ENCODE measurements at regions not wholly inside any gene's neighbourhood (a gene's known extent, or its start where the extent isn't known, plus 50 kb on each side); places are given as distances from the start of the nearest gene placed in this dataset.

GRCh38 chr16:9199751-9200150, 108.3 kb downstream of the HAPSTR1 start:
- no peak for DNase-seq
- peaks cover 0 to 19% (median 5%) of the 10 kb centered on the region in 5 donors for H3K4me1 ChIP-seq (ENCODE audit: control insufficient read depth in 5 of 5, insufficient read depth in 5 of 5, low read length in 5 of 5)
- no peak for ATAC-seq (ENCODE audit: insufficient read depth, low FRiP score)
- H3K9ac ChIP-seq (ENCODE audit: insufficient read depth in 1 of 2, low read length in 2 of 2) = no peak overlapping the region
- no peaks in the 10 kb centered on the region for H3K36me3 ChIP-seq (ENCODE audit: control insufficient read depth in 4 of 4, insufficient read depth in 4 of 4, low read length in 4 of 4)
- H3K27ac ChIP-seq (ENCODE audit: low read depth in 1 of 2, low read length in 1 of 2) = no peak overlapping the region
- no peak overlapping the region for H3K4me3 ChIP-seq
- peaks cover 0 to 2% (median 0%) of the 10 kb centered on the region in 4 donors for H3K9me3 ChIP-seq (ENCODE audit: control insufficient read depth in 4 of 4, insufficient read depth in 3 of 4, low read length in 3 of 4)
- WGBS, 2 donors = 67 to 69% methylated on average over 2 of the region's 2 CpGs
- no peak for TF ChIP-seq CTCF (IDR thresholded peaks at IDR 0.05; ENCODE audit: control extremely low read depth, extremely low read depth)
- H3K27me3 ChIP-seq (ENCODE audit: control insufficient read depth in 3 of 3, insufficient read depth in 3 of 3, low read length in 2 of 3) = no peaks in the 10 kb centered on the region

- WGBS, 2 donors = 51 to 85% methylated on average over 10 of the region's 10 CpGs
- no peak for ATAC-seq (ENCODE audit: insufficient read depth, low FRiP score)
Measured at GRCh38 chr16:9203956-9204355, 112.5 kb downstream of the HAPSTR1 start.

GRCh38 chr16:9205661-9206060, 114.2 kb downstream of the HAPSTR1 start:
- no peak for TF ChIP-seq CTCF (IDR thresholded peaks at IDR 0.05; ENCODE audit: control extremely low read depth, extremely low read depth)
- Histone ChIP-seq H3K9me3 (ENCODE audit: control insufficient read depth in 4 of 4, insufficient read depth in 3 of 4, low read length in 3 of 4) (peaks cover 0 to 3% (median 0%) of the 10 kb centered on the region in 4 donors), H3K36me3 (ENCODE audit: control insufficient read depth in 4 of 4, insufficient read depth in 4 of 4, low read length in 4 of 4) (no peaks in the 10 kb centered on the region), H3K9ac (ENCODE audit: insufficient read depth in 1 of 2, low read length in 2 of 2) (no peak overlapping the region), H3K4me3 (no peak overlapping the region), H3K4me1 (ENCODE audit: control insufficient read depth in 5 of 5, insufficient read depth in 5 of 5, low read length in 5 of 5) (no peaks in the 10 kb centered on the region), H3K27me3 (ENCODE audit: control insufficient read depth in 3 of 3, insufficient read depth in 3 of 3, low read length in 2 of 3) (no peaks in the 10 kb centered on the region), H3K27ac (ENCODE audit: low read depth in 1 of 2, low read length in 1 of 2) (no peak overlapping the region)
- DNase-seq = no peak
- 73 to 77% methylated on average over 2 of the region's 2 CpGs for WGBS, 2 donors
- no peak for ATAC-seq (ENCODE audit: insufficient read depth, low FRiP score)

More at GRCh38 chr16:9203956-9204355, 112.5 kb downstream of the HAPSTR1 start:
- H3K27ac ChIP-seq (ENCODE audit: low read depth in 1 of 2, low read length in 1 of 2) = no peak overlapping the region
- no peak overlapping the region for H3K9ac ChIP-seq (ENCODE audit: insufficient read depth in 1 of 2, low read length in 2 of 2)
- no peak overlapping the region for H3K4me3 ChIP-seq
- peaks cover 0 to 5% (median 0%) of the 10 kb centered on the region in 5 donors for H3K4me1 ChIP-seq (ENCODE audit: control insufficient read depth in 5 of 5, insufficient read depth in 5 of 5, low read length in 5 of 5)
- no peaks in the 10 kb centered on the region for H3K27me3 ChIP-seq (ENCODE audit: control insufficient read depth in 3 of 3, insufficient read depth in 3 of 3, low read length in 2 of 3)
- H3K36me3 ChIP-seq (ENCODE audit: control insufficient read depth in 4 of 4, insufficient read depth in 4 of 4, low read length in 4 of 4) = no peaks in the 10 kb centered on the region
- no peak for TF ChIP-seq CTCF (IDR thresholded peaks at IDR 0.05; ENCODE audit: control extremely low read depth, extremely low read depth)
- H3K9me3 ChIP-seq (ENCODE audit: control insufficient read depth in 4 of 4, insufficient read depth in 3 of 4, low read length in 3 of 4) = peaks cover 0 to 3% (median 0%) of the 10 kb centered on the region in 4 donors
- DNase-seq = no peak

GRCh38 chr16:9206156-9206555, 114.7 kb downstream of the HAPSTR1 start:
- Histone ChIP-seq H3K27ac (ENCODE audit: low read depth in 1 of 2, low read length in 1 of 2) (no peak overlapping the region), H3K9me3 (ENCODE audit: control insufficient read depth in 4 of 4, insufficient read depth in 3 of 4, low read length in 3 of 4) (peaks cover 0 to 3% (median 0%) of the 10 kb centered on the region in 4 donors), H3K36me3 (ENCODE audit: control insufficient read depth in 4 of 4, insufficient read depth in 4 of 4, low read length in 4 of 4) (no peaks in the 10 kb centered on the region), H3K27me3 (ENCODE audit: control insufficient read depth in 3 of 3, insufficient read depth in 3 of 3, low read length in 2 of 3) (no peaks in the 10 kb centered on the region), H3K9ac (ENCODE audit: insufficient read depth in 1 of 2, low read length in 2 of 2) (no peak overlapping the region), H3K4me1 (ENCODE audit: control insufficient read depth in 5 of 5, insufficient read depth in 5 of 5, low read length in 5 of 5) (no peaks in the 10 kb centered on the region), H3K4me3 (no peak overlapping the region)
- TF ChIP-seq CTCF (IDR thresholded peaks at IDR 0.05; ENCODE audit: control extremely low read depth, extremely low read depth) = no peak
- DNase-seq (no peak), ATAC-seq (ENCODE audit: insufficient read depth, low FRiP score) (no peak)
- WGBS, 2 donors = 63 to 71% methylated on average over 3 of the region's 3 CpGs
